ENCODE measurements at regions not wholly inside any gene's neighbourhood (a gene's known extent, or its start where the extent isn't known, plus 50 kb on each side); places are given as distances from the start of the nearest gene placed in this dataset.
A peak's percentile ranks its signal among the peaks of the same experiment; 100 is the strongest.

- no peak for DNase-seq (ENCODE audit: low read depth in 4 of 4, low spot score in 3 of 4)
Observed at GRCh38 chr11:92524542-92524941, 299.9 kb downstream of the FAT3 start.

DNA sequence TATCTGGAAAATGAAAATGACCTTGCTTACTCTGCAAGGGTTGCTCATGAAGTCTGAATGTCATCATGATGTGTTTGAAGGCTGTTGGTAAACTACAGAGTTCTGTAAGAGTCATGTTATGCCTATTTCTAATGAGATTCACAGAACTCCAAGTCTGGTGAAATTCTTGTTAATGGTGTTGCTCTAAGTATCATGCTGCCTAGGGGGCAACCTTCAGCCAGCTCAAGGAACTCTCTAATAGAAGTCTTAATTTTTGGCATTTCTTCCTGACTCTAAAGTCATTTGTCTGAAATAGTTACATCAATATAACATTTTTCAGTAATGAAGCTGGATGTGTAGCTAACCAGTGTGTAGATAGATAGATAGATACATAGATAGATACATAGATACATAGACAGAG, 302.8 kb downstream of the FAT3 start:
- no peak for DNase-seq (ENCODE audit: low read depth in 4 of 4, low spot score in 3 of 4)

GRCh38 chr11:92528001-92528400, 303.4 kb downstream of the FAT3 start:
- DNase-seq (ENCODE audit: low read depth in 4 of 4, low spot score in 3 of 4): peak in 1 of 4 donors; percentile 12

DNA sequence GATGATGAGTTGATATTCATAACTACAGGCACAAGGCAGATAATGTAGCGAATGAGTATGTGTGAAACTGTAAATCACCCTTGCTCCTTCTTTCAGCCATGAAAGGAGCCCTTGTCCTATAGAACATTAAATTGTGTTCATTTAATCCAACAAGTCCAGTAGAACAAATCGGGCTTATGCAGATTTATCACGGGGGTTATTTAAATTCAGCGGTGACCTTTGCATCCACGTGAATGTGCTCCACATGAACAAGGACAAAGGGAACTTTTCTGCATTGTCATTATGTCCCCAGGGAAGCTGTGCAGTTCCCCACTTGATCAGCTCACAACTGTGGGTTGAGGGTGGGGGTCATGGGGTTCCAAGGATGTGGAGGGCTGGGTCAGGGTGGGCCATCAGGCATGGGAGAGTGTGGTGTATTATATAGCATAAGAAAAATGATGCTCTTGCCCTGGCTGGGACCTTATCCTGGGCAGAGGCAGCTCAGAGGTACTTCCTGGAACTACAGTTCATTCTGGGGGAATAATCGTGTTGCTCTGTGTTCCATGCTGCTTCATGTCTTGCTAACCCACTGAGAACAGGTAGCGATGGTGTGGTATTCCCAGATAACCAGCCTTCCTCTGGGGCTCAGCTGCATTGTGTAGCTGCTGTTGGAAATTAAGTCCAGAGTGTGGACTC, 306.6 kb downstream of the FAT3 start:
- no peak for DNase-seq (ENCODE audit: low read depth in 4 of 4, low spot score in 3 of 4)

GRCh38 chr11:92533657-92534335, 309.2 kb downstream of the FAT3 start:
- DNase-seq (ENCODE audit: low read depth in 4 of 4, low spot score in 3 of 4): no peak

DNA sequence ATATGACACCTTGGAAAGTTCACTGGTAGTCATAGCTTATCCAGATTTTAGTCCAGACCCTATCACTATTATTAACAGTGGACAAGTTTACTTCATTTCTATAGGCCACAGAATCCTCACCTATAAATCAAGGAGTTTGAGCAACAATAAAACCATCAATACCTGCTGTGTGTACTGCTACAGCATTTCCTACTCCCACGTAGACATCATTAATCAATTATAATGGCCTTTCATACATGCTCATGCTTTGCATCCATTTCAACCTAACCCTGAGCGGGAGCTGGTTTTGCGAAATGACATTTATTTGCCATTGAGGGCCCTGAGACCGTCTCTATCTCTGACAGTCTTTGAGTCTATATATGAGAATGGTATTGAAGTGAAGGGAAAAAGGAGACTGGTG, 312.3 kb downstream of the FAT3 start:
- no peak for DNase-seq (ENCODE audit: low read depth in 4 of 4, low spot score in 3 of 4)

DNA sequence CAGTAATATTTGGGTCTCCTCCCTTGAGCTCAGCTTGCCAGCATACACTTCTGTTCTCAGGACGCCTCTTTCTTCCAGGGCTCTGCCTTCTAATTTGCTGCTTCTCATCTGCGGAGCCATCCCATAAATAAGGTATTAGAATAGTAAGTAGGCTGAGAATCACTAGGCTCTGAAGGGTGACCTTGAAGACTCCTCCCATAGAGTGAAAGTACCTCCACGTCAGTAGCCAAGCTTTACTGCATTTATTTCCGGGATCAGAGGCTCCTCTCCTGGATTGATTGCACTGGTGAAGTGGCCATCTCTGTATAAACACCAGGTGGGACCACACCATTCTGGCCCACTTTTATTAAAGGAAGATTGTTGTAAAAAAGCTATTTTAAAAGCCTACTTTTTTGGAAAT, 315.5 kb downstream of the FAT3 start:
- DNase-seq (ENCODE audit: low read depth in 4 of 4, low spot score in 3 of 4): no peak

GRCh38 chr11:92545906-92546471, 321.4 kb downstream of the FAT3 start:
- DNase-seq (ENCODE audit: low read depth in 4 of 4, low spot score in 3 of 4): no peak

DNA sequence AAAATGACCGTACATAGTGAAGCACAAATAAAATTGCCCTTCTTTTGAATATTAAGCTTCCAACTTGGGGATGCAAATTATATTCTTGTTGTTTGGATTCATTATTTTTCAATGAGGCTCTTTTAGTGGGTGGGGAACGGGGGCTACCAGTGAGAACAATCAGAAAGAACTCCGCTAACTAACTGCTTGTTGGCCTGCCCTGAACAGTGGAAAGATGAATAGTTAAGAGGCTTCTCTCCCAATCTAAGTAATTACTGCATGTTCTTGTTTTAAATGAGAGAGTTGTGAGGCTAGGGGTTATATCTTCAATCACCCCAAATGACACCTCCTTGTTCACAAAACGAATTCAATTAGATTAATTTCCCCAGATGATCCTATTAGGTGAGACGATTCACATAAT, 322.0 kb downstream of the FAT3 start:
- no peak for DNase-seq (ENCODE audit: low read depth in 4 of 4, low spot score in 3 of 4)

DNA sequence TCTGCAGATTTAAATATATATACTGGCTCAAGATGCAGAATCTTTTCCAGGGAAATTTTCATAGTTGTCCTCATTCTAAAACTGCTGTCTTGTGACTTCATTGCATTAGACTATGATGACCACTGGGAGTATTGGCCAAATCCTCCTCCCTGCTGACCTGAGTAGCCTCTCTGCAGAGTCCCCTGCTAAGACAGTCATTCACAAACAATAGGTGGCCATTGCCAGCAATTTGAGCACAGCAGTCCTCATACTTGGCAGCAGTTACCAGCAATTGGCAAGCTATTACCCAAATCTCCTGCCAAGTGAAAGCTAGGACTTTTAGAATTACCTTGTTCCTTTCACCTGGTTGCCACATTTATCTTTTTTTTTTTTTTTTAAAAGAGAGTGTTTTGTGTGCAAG, 325.8 kb downstream of the FAT3 start:
- DNase-seq (ENCODE audit: low read depth in 4 of 4, low spot score in 3 of 4): no peak

- no peak for DNase-seq (ENCODE audit: low read depth in 4 of 4, low spot score in 3 of 4)
Observed at GRCh38 chr11:92550871-92551270, 326.3 kb downstream of the FAT3 start.

- DNase-seq (ENCODE audit: low read depth in 4 of 4, low spot score in 3 of 4): no peak
Observed at GRCh38 chr11:92552942-92553341, 328.3 kb downstream of the FAT3 start.

DNA sequence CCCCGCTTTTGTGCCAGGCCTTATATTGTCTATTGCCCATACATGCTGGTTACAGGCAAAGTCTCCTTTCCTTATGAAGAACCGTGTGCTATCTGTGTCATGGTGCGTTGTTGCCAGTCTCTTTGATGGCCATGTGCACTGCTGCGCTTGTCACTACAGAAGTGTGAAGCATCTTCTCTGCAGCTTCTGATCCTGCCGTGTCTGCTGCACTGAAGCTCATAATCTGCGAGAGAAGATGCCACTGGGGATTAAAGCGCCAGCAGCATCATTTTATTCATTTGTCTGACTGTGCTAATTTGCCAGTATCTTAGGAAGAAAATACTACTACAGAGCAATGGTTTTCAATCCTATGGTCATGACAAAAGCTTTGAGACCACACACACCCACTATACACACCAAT, 330.1 kb downstream of the FAT3 start:
- no peak for DNase-seq (ENCODE audit: low read depth in 4 of 4, low spot score in 3 of 4)

- DNase-seq (ENCODE audit: low read depth in 4 of 4, low spot score in 3 of 4): peak in 3 of 4 donors; percentile 16 to 29 (median 18)
Observed at GRCh38 chr11:92556431-92556830, 331.8 kb downstream of the FAT3 start.

DNA sequence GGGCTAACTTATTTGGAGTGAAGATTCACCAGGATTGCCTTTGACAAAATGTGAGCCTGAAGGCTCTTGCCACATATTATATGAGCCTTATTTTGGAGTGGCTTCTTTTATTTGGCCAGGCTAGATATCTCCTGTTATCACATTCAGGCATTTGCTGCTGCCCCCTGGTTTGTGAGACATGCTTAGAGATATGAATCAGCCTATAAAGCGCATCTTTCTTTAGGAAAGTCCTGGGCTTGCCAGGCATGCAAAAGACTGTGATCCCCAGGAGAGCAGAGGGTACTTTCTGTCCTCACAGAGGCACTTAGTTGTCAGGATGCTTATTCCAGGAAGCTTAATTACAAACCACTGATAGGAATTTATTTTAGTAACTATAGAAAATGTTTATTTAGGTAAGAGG, 333.3 kb downstream of the FAT3 start:
- DNase-seq (ENCODE audit: low read depth in 4 of 4, low spot score in 3 of 4): no peak

GRCh38 chr11:92558323-92558722, 333.7 kb downstream of the FAT3 start:
- no peak for DNase-seq (ENCODE audit: low read depth in 4 of 4, low spot score in 3 of 4)

DNA sequence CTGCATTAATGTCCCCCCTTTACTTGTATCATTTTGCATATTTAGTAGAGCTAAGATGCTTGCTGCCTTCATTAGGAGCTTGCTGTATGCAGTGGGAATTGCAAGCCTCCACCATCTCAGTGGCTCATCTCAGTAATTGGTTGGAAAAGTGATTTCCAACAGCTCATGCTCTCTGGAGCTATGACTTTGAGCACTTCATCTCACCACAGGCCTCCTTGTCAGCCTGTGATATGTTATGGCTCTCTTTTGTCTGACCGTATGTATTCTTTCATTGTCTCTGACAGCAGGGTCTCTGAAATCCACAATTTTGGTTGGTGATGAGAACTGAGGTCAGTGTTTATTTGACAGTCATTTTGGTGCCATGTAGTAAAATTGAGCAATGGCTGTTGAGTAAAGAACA, 345.1 kb downstream of the FAT3 start:
- no peak for DNase-seq (ENCODE audit: low read depth in 4 of 4, low spot score in 3 of 4)

DNA sequence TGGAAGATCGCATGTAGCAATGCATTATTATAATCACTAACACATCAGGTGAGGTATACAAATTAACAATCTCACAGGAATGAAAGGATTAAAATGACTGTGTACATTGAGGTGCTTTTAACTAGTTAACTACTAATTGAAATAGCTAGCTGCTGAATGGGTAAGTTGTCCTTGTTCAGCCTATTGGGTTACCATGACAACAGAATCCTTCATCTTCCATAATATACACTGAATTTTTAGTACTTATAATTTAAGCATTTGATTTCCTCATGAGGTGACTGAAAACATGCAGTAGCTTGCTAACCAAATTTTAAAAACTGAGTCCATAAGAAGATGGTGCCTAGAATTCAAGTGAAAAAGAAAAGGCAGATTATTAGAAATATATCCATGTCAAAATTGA, 347.9 kb downstream of the FAT3 start:
- no peak for DNase-seq (ENCODE audit: low read depth in 4 of 4, low spot score in 3 of 4)

- no peak for DNase-seq (ENCODE audit: low read depth in 4 of 4, low spot score in 3 of 4)
Observed at GRCh38 chr11:92576315-92576714, 351.7 kb downstream of the FAT3 start.

DNA sequence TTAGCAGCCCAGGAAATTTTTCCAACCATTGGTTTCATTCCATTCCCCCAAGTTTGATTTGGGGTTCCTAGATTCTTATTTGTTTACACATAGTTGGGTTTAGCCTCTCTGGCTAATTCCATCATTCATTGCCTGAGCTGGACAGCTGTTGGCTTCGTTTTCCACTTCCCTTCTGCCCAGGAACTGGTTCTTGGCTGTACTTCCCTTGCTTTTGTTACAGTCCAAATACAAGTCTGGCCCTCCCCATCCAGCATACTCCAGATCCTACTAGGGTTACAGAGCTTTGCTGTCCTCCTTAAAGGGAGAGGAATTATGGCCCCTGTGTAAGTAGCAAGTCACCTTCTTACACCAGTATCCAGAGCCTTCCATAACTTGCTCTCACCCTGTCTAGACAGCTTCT, 356.3 kb downstream of the FAT3 start:
- no peak for DNase-seq (ENCODE audit: low read depth in 4 of 4, low spot score in 3 of 4)

DNA sequence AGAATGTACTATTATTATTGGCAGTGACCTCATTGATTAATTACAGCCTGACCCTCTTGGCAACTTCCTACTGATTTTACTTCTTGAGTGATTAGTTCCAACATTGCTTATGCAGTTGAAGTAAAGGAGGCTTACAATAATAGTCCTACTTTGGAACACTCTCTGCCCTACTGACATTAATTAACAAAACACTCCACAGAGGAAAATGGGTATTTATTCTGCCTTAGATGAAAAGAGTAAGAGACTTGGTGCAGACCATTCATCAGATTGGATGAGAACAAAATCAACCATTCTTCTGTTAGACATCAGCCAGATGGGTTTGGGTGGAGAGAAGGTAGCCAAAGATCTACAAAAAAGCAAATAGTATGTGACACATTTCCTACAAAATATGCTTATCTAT, 363.8 kb downstream of the FAT3 start:
- no peak for DNase-seq (ENCODE audit: low read depth in 4 of 4, low spot score in 3 of 4)

DNA sequence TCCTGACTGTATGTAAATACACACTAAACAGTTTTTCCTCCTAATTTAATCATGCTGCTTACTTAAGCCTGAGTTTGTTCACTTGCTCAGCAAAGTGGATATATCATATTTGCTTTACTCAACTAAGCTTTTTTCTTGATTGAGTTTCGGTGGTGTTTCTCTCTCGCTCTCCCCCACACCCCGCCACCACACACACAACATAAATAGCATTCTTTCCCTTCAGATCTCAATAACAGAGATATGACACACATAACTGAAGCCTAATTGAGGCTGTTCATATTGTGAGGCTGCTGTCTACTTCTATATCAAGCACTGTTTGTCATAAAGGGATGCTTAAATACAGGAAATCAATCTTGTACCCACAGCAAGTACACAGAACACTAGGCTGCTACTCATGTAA, 364.9 kb downstream of the FAT3 start:
- DNase-seq (ENCODE audit: low read depth in 4 of 4, low spot score in 3 of 4): no peak
